ENCODE measurements at regions not wholly inside any gene's neighbourhood (a gene's known extent, or its start where the extent isn't known, plus 50 kb on each side); places are given as distances from the start of the nearest gene placed in this dataset.
"Not testable (repeated sequence)": the region's sequence is repeated elsewhere in the genome, so short reads cannot be mapped to it uniquely, and the experiment has no call there.

DNA sequence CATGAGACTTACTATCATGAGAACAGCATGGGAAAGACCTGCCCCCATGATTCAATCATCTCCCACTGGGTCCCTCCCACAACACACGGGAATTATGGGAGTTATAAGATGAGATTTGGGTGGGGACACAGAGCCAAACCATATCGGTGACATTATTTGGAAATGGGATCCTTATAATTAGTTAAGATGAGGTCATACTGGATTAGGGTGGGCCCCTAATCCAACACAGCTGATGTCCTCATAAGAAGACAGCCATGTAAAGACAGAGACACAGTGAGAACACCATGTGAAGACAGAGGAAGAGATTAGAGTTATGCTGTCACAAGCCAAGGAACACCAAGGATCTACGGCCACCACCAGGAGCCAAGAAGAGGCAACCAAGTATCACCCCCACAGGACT is 161.7 kb downstream of the SPTSSA start:
- no peak for DNase-seq (ENCODE audit: low spot score)

- DNase-seq (ENCODE audit: low spot score): no peak
Observed at GRCh38 chr14:34299360-34299759, 162.7 kb downstream of the SPTSSA start.

DNA sequence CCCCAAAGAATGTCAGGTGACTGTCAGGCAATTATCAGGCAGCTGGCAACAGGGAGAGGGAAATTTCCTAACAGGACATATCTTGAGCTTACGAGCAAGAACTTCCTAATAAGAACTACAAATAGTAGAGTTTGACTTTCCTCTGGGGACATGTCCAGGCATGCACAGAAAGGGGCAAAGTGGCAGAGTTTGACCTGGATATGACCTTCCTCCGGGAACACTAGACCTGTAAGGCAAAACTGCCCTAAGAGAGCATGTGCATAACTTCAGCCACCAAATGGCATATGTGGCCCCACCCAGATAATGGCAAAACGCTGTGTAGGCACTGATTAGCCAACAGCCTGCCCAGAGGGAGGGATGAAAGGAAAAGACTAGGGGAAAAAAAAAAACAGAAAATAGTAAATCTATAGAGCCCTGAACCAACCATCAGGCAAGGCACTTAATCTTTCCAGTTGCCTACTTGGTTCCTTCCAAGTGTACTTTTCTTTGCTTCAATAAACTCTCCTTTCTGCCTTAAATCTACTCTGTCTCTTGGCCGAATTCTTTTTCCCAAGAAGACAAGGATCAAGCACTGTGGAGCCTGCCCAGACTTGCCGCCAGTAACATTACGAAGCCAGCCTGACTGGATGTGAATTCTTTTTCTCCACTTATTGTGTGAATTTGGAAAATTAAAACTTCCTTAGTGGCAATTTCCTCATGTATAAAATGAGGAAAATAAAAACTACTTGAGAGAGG is 164.1 kb downstream of the SPTSSA start:
- no peak for DNase-seq (ENCODE audit: low spot score)

DNA sequence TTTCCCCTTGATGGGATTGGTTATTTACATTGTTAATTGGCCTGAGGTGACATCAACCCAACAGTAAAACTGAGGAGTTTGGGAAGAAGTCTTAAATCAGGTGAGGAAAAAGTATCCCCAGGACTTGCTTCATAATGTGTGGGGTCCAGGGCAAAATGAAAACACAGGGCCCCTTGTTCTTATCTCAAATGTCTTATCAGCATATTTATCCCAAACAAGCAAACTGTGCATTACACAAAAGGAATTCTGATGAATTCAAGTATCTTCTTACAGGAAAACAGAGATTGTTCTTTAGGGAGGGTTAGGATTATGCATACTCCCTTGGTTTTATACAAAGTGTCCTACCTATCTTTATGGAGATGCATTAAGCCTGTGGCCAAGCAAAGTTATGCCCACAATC is 178.4 kb downstream of the SPTSSA start:
- DNase-seq (ENCODE audit: low spot score): no peak

DNA sequence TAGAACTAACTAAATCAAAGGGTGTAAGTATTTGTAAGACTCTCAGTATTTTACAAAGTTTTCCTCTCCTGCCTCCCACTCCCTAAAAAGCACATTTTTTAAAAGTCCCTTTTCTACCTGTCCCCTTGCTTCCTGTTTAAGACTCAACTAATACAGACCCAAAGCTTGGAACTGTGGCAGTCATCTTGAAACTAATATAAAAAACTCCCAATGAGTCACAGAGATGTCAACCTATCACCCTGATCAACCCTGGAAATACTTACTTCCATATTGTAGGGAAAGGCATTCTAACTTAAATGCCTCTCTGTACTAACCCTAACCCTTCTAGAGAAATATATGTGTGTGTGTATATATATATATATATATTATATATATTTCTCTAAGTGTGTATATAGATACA is 184.8 kb downstream of the SPTSSA start:
- DNase-seq (ENCODE audit: low spot score): no peak

GRCh38 chr14:34275530-34275929 is 186.5 kb downstream of the SPTSSA start:
- DNase-seq (ENCODE audit: low spot score): no peak

DNA sequence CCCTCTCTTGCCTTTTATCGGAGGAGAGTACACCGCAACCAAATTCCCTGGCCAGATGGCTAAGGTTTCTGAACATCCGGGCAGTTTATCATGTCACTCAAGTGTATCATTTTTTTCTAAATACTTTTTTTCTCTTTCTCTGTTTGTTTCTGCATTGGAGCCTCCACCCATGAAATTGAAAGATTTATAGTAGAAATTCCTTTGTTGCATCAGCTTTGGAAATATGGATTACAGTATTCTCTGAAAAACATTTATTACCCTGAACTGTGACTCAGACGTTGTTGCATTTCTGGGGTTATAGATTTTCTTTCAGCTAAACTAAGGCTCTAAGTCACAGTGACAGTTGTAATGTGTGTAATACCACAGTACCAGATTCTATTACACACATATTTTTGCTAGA is 187.0 kb downstream of the SPTSSA start:
- no peak for DNase-seq (ENCODE audit: low spot score)

DNA sequence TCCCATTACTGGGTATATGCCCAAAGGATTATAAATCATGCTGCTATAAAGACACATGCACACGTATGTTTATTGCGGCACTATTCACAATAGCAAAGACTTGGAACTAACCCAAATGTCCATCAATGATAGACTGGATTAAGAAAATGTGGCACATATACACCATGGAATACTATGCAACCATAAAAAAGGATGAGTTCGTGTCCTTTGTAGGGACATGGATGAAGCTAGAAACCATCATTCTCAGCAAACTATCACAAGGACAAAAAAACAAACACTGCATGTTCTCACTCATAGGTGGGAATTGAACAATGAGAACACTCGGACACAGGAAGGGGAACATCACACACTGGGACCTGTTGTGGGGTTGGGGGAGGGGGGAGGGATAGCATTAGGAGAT is 188.3 kb downstream of the SPTSSA start:
- not testable (repeated sequence) for DNase-seq (ENCODE audit: low spot score)

GRCh38 chr14:34270361-34270760 is 191.7 kb downstream of the SPTSSA start:
- DNase-seq (ENCODE audit: low spot score): no peak

GRCh38 chr14:34266344-34266743 is 195.7 kb downstream of the SPTSSA start:
- no peak for DNase-seq (ENCODE audit: low spot score)

DNA sequence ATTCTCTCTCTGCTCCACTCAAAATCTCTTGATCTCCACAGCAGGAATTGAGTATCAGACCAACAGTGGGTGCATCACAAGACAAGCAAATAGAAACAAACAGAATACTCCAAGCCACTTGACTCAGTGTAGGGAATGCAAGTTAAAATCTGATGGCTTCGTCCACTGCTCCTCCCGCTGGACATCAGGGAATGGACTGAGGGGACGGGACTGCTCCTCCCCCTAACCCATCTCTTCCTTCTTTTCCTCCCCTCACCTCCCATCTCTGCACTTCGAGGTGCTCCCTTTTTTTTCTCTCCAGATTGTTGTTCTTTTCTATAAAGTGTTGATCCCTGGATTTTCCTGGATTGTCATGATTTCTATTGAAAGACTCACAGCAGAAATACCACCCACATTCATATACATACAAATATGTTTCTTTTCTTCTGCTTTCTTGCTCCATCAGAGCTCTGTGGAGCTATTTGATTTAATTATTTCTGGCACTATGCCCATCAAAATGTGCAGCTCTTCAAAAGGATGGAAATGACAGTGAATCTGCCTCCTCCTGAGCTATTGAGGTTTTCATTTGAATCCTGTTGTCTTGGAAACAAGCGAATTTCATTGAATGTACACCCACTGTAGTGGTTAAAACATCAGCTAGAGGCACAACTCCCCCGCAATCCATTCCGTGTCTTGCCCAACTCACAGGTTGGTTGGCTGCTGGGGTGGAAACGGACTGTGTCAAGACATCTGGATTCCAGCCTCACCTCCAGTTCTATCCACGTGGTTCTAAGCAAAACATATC is 199.7 kb downstream of the SPTSSA start:
- DNase-seq (ENCODE audit: low spot score): no peak

DNA sequence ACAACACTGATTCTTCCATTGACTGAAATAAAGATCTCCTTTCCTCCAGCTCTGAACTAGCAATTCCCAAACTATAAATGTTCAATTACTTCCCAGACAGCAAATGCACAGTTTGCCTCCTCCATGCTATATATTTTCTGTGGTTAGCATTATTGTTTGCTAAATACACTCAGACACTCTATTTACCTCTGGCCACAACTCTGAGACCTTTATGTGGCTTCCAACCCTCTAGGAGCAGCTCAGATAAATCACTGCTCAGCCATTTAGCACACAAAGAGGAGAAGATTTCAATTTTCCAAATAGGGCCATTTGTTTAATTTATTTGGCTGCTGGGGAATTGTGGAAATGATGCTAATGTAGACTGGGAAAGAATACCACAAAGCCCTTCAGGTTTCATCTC is 202.0 kb downstream of the SPTSSA start:
- no peak for DNase-seq (ENCODE audit: low spot score)

DNA sequence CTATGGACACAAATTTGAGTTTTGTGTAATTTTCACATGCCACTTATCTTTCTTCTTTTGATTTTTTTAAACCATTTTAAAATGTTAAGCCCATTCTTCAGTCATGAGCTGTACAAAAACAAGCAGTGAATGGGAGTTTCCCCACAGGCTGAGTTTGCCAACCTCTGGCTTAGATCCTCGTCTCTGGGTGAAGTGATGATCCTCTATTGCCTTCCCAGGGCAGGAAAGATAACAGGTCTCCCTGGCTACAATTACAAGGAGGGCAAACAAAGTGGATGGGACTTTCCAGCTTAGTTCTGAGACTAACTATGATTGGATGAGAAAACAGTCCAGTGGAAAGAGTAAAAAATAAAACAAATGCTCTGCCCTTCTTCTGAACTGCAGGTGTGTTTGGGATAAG is 203.7 kb downstream of the SPTSSA start:
- DNase-seq (ENCODE audit: low spot score): no peak

GRCh38 chr14:34257505-34257904 is 204.5 kb downstream of the SPTSSA start:
- no peak for DNase-seq (ENCODE audit: low spot score)

- DNase-seq (ENCODE audit: low spot score): no peak
Observed at GRCh38 chr14:34256223-34256622, 205.8 kb downstream of the SPTSSA start.

- no peak for DNase-seq (ENCODE audit: low spot score)
Observed at GRCh38 chr14:34254571-34254970, 207.5 kb downstream of the SPTSSA start.

- no peak for DNase-seq (ENCODE audit: low spot score)
Observed at GRCh38 chr14:34254031-34254430, 208.0 kb downstream of the SPTSSA start.

DNA sequence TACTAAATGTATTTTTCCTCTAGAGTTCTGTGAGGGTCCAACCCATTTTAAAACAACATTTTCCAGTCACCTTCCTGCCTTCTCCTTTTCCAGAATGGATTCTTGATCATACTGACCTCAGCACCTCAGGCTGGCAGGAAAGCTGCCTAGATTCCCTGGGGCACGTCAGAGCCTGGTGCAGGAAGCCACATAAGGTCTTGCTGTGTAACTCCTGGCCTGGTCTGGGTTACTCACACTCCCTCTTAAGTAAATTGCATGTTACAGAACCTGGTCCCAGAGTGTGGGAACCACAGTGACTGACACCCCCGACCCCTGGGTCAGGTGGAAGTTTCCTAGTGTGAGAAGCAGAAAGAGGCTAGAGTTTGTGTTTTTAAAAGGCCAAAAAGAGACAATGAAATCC is 209.8 kb downstream of the SPTSSA start:
- DNase-seq (ENCODE audit: low spot score): no peak

- no peak for DNase-seq (ENCODE audit: low spot score)
Observed at GRCh38 chr14:34251662-34252061, 210.4 kb downstream of the SPTSSA start.

- DNase-seq (ENCODE audit: low spot score): no peak
Observed at GRCh38 chr14:34250959-34251358, 211.1 kb downstream of the SPTSSA start.

GRCh38 chr14:34247605-34248004 is 214.4 kb downstream of the SPTSSA start:
- DNase-seq (ENCODE audit: low spot score): no peak

DNA sequence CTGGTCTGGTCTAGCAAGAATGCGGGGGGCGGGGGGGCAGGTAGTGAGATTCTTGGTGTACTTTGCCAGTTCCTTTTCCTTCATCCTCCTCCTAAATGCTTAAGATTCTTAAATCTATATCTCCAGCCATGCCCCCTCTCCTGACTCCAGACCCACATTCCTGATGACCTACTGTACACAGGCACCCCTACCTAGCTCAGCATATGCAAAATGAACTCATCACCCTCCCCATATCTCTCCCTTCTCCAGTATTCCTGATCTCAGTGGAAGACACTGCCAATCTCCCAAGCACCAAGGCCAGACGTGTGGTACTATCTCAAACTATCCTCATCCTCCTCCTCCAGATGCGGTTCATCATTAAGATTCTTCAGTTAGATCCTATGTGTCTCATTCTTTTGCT is 215.8 kb downstream of the SPTSSA start:
- DNase-seq (ENCODE audit: low spot score): no peak

GRCh38 chr14:34243401-34243800 is 218.6 kb downstream of the SPTSSA start:
- no peak for DNase-seq (ENCODE audit: low spot score)

GRCh38 chr14:34243001-34243400 is 219.0 kb downstream of the SPTSSA start:
- no peak for DNase-seq (ENCODE audit: low spot score)

Data from CD4-positive, alpha-beta T cell treated with Interleukin-15 for 4 hours (primary cell).